GM20000 (cell line): ENCODE measurements at regions not wholly inside any gene's neighbourhood (a gene's known extent, or its start where the extent isn't known, plus 50 kb on each side); places are given as distances from the start of the nearest gene placed in this dataset.
"Not testable (repeated sequence)": the region's sequence is repeated elsewhere in the genome, so short reads cannot be mapped to it uniquely, and the experiment has no call there.

ENCODE experiments used
- DNase-seq: peaks from one replicate; pipeline ENCODE4 v3.0.0; 2012; ENCODE audit warnings: low spot score
- TF ChIP-seq, protein P1 (sequence below): IDR thresholded peaks from 2 replicates; pipeline ENCODE4 v1.5.1; 2012; ENCODE audit warnings: mild to moderate bottlenecking, control low read depth; ENCODE audit errors: extremely low read depth, missing control alignments

DNA sequence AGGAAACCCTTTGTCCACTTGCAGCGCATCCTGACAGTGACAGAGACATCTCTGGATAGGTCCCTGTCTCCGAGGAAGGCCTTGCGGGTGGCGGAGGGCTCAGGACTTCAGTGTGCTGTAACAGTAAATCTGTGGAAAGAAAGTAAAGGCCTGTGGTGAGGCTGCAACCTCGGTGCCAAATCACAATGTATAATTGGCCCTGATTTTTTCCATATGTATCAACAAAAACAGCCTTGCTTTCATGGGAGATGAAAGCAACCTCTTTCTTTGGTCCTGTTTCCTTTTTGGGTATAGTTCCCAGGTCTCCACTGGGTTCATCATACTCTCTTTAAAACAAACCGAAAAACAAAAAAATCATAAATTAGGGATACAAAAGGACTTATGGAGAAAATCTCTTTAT, 110.9 kb upstream of the BMPER start:
- TF ChIP-seq, protein P1, sequence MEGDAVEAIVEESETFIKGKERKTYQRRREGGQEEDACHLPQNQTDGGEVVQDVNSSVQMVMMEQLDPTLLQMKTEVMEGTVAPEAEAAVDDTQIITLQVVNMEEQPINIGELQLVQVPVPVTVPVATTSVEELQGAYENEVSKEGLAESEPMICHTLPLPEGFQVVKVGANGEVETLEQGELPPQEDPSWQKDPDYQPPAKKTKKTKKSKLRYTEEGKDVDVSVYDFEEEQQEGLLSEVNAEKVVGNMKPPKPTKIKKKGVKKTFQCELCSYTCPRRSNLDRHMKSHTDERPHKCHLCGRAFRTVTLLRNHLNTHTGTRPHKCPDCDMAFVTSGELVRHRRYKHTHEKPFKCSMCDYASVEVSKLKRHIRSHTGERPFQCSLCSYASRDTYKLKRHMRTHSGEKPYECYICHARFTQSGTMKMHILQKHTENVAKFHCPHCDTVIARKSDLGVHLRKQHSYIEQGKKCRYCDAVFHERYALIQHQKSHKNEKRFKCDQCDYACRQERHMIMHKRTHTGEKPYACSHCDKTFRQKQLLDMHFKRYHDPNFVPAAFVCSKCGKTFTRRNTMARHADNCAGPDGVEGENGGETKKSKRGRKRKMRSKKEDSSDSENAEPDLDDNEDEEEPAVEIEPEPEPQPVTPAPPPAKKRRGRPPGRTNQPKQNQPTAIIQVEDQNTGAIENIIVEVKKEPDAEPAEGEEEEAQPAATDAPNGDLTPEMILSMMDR = no peak
- no peak for DNase-seq

DNA sequence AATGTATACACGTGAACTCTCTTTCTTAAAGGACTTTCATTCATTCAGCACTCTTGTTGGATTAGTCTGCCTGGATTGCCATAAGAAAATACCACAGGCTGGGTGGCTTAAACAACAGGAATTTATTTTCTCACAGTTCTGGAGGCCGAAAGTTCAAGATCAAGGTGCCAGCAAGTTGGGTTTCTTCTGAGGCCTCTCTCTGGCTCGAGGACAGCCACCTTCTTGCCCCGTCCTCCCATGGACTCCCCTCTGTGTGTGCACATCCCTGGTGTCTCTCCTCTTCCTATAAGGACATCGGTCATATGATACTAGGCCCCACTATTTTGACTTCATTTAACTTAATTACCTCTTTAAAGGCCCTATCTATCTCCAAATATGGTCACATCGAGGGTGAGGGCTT, 110.4 kb upstream of the BMPER start:
- no peak for DNase-seq
- TF ChIP-seq, protein P1 = no peak

DNA sequence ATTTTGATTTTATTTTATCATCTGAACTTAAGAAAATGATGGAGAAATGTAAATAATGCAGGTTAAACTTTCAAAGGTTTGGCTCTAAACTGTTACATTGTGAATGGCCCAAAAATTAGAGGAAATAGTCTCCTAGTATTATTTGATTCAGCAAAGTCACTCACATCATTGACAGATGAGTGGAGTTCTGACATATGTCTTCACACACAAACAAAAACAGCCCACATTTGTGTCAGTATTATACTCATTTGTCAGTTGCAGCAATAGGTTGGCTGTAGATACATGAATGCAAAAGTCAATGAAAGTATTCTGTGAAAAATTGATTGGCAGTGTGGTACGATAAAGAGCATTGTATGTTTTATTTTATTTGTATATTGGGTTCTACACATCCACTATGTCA, 108.8 kb upstream of the BMPER start:
- TF ChIP-seq, protein P1 = no peak
- DNase-seq = no peak

DNA sequence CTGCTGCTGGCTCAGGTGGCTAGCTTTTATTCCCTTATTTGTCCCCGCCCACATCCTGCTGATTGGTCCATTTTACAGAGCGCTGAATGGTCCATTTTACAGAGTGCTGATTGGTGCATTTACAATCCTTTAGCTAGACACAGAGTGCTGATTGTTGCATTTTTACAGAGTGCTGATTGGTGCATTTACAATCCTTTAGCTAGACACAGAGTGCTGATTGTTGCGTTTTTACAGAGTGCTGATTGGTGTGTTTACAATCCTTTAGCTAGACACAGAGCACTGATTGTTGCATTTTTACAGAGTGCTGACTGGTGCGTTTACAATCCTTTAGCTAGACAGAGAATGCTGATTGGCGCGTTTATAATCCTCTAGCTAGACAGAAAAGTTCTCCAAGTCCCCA, 107.8 kb upstream of the BMPER start:
- not testable (repeated sequence) for DNase-seq

DNA sequence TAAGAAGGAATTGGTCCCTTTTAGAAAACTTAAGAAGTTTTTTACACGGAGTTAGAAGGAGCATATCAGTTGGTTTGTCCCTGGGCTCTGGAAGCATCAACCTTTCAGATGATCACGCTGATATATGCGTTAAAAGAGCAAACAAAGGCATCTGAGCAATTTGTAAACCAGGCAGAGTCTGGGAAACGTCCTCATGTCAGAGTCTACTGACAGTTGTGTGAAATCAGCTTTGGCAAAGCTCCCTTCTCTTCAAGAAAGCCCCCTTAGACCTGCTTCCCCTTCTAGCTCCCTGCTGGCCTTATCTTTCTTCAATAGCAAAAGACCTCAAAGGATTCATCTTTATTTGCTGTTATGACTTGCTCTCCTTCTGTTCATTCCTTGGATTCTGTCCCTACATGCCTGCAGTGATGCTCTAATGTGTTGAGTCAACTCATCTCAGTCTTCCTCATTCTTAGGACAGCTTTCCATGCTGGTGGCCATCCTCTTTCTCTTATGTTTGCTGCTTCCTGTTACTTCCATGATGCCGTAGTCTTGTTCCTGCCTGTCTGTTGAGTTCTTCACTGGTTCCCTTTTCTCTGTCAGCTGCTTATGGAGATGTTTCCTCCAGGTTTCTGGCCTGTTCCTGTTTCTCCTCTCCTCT, 106.5 kb upstream of the BMPER start:
- TF ChIP-seq, protein P1 = no peak
- no peak for DNase-seq

DNA sequence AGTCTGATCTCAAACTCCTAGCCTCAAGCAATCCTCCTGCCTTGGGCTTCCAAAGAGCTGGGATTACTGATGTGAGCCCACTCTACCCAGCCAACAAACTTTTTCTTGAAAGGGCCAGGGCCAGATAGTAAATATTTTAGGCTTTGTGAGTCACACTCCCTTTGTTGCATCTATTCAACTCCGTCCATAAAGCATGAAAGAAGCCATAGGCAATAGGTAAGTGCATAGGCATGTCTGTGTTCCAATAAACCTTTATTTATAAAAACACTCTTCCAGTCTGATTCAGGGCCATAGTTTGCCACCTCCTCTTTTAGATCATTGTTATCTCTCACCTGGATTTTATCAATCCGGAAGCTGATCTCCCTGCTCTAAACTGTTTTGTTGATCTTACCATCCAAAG, 105.6 kb upstream of the BMPER start:
- TF ChIP-seq, protein P1 = no peak
- DNase-seq = no peak

DNA sequence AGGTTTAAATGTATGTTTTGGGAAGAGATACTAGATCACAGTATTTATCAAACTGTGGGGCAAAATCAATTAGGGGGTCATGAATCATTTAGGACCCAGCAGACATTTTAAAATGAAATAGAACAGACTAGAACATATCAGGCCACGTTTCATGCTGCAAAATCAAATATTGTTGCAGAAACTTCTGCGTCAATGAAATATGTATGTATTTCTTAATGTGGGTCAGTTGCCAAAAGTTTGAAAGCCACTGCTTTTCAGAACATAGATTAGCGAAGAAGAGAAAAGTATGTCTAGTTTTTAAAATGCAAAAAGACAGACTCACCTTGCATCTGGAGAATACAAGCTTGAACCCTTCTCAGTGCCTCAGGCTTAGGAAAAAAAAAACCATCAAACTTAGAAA, 102.7 kb upstream of the BMPER start:
- TF ChIP-seq, protein P1 = no peak
- DNase-seq = no peak

DNA sequence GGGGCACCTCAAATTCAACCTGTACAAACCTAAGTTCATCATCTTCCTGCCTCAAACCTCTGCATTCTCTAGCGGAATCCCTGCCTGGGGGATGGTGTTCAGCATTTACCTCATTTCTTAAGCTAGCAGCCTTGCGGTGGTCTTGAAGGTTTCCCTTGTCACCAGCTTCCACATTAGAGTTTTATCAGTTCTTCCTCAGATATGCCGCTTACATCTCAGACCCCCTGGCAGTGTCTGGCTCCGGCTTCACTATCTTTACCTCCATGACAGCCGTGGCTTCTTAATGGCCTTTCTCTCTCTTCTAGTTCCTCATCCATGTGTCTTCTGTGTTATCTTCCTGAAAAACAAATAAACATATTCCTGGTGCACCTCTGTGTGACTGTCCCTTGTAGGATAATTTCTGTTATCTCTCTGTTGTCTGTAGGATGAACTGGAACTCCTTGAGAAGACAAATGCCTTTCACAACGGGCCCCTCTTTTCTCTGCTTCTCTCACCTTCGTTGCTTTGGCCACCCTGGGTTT, 101.1 kb upstream of the BMPER start:
- TF ChIP-seq, protein P1 = no peak
- DNase-seq = no peak
